A673 (cell line): ENCODE measurements at regions not wholly inside any gene's neighbourhood (a gene's known extent, or its start where the extent isn't known, plus 50 kb on each side); places are given as distances from the start of the nearest gene placed in this dataset.
"Not testable (repeated sequence)": the region's sequence is repeated elsewhere in the genome, so short reads cannot be mapped to it uniquely, and the experiment has no call there.

ENCODE experiments used
- EZH2 ChIP-seq: fragments of 200-600 bp; sonication (generic); IDR thresholded peaks from 2 replicates; pipeline ENCODE4 v1.6.1; 2017; ENCODE audit warnings: borderline replicate concordance, low read depth, mild to moderate bottlenecking, mixed read lengths, antibody characterized with exemption, low read length; ENCODE audit not compliant: poor library complexity, severe bottlenecking
- TF ChIP-seq, protein P1 (sequence below): fragments of 300-800, 200-600 bp; sonication (generic); conservative IDR thresholded peaks from 2 replicates; pipeline ENCODE4 v1.5.1; 2017; ENCODE audit warnings: low read depth, mild to moderate bottlenecking, antibody characterized with exemption, low read length, moderate library complexity, mixed read lengths

DNA sequence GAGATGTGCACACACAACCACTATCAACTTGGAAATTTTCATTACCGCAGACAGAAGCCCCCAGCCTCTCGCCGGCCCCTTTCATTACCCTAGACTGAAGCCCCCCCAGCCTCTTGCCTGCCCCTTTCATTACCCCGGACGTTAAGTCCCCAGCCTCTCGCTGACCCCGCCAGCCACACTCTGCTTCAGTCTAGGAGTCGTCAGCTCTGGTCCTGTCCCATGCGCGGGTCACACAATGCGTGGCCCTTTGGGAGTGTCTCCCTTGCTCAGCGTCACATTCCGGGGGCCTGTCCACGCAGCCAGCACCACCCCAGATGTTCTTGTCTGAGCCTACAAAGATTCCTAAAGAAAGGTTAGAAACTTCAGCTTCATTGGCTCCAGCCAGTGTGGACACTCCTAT lies 157.7 kb downstream of the LAT start:
- TF ChIP-seq, protein P1, sequence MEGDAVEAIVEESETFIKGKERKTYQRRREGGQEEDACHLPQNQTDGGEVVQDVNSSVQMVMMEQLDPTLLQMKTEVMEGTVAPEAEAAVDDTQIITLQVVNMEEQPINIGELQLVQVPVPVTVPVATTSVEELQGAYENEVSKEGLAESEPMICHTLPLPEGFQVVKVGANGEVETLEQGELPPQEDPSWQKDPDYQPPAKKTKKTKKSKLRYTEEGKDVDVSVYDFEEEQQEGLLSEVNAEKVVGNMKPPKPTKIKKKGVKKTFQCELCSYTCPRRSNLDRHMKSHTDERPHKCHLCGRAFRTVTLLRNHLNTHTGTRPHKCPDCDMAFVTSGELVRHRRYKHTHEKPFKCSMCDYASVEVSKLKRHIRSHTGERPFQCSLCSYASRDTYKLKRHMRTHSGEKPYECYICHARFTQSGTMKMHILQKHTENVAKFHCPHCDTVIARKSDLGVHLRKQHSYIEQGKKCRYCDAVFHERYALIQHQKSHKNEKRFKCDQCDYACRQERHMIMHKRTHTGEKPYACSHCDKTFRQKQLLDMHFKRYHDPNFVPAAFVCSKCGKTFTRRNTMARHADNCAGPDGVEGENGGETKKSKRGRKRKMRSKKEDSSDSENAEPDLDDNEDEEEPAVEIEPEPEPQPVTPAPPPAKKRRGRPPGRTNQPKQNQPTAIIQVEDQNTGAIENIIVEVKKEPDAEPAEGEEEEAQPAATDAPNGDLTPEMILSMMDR, result not testable (repeated sequence)
- TF ChIP-seq EZH2, result not testable (repeated sequence)
